Epidermal melanocyte (primary cell): ENCODE measurements at regions not wholly inside any gene's neighbourhood (a gene's known extent, or its start where the extent isn't known, plus 50 kb on each side); places are given as distances from the start of the nearest gene placed in this dataset.

Experiments
- DNase-seq: peaks from one replicate; pipeline ENCODE4 v3.0.0; 2011; ENCODE audit warnings: low spot score; ENCODE audit not compliant: insufficient read length

- DNase-seq: no peak
Observed at GRCh38 chr15:98596885-98597392, 51.4 kb upstream of the IGF1R start.

- DNase-seq: no peak
Observed at GRCh38 chr15:98597666-98598065, 50.7 kb upstream of the IGF1R start.
